ENCODE measurements at regions not wholly inside any gene's neighbourhood (a gene's known extent, or its start where the extent isn't known, plus 50 kb on each side); places are given as distances from the start of the nearest gene placed in this dataset.

GRCh38 chr1:199719156-199719842 is 308.2 kb upstream of the NR5A2 start:
- no peak for DNase-seq (ENCODE audit: low spot score)
- TF ChIP-seq CTCF (IDR thresholded peaks at IDR 0.05): no peak
- Histone ChIP-seq H3K27ac (no peak overlapping the region), H3K9me3 (no peaks in the 10 kb centered on the region), H3K4me1 (ENCODE audit: control insufficient read depth in 1 of 2, low read depth in 2 of 2) (no peaks in the 10 kb centered on the region), H3K4me3 (no peak overlapping the region), H3K27me3 (replicated peaks; ENCODE audit: insufficient read depth) (no peaks in the 10 kb centered on the region), H3K36me3 (no peaks in the 10 kb centered on the region)
- no peak for ATAC-seq (ENCODE audit: insufficient number of reproducible peaks, low FRiP score, low read depth)

- no peak for DNase-seq (ENCODE audit: low spot score)
- Histone ChIP-seq H3K36me3 (no peaks in the 10 kb centered on the region), H3K9me3 (no peaks in the 10 kb centered on the region), H3K4me3 (no peak overlapping the region), H3K27me3 (replicated peaks; ENCODE audit: insufficient read depth) (no peaks in the 10 kb centered on the region), H3K27ac (no peak overlapping the region), H3K4me1 (ENCODE audit: control insufficient read depth in 1 of 2, low read depth in 2 of 2) (no peaks in the 10 kb centered on the region)
- no peak for TF ChIP-seq CTCF (IDR thresholded peaks at IDR 0.05)
- no peak for ATAC-seq (ENCODE audit: insufficient number of reproducible peaks, low FRiP score, low read depth)
These were observed 307.0 kb upstream of the NR5A2 start for GRCh38 chr1:199720496-199720895.

- no peaks in the 10 kb centered on the region for H3K4me1 ChIP-seq (ENCODE audit: control insufficient read depth in 1 of 2, low read depth in 2 of 2)
- ATAC-seq (ENCODE audit: insufficient number of reproducible peaks, low FRiP score, low read depth) (no peak), DNase-seq (ENCODE audit: low spot score) (no peak)
- H3K27me3 ChIP-seq (replicated peaks; ENCODE audit: insufficient read depth): no peaks in the 10 kb centered on the region
- H3K4me3 ChIP-seq: no peak overlapping the region
- no peaks in the 10 kb centered on the region for H3K9me3 ChIP-seq
- no peaks in the 10 kb centered on the region for H3K36me3 ChIP-seq
- no peak for TF ChIP-seq CTCF (IDR thresholded peaks at IDR 0.05)
- no peak overlapping the region for H3K27ac ChIP-seq
These were observed 306.5 kb upstream of the NR5A2 start for GRCh38 chr1:199721001-199721400.

GRCh38 chr1:199723250-199723956 is 304.1 kb upstream of the NR5A2 start:
- Histone ChIP-seq H3K4me1 (ENCODE audit: control insufficient read depth in 1 of 2, low read depth in 2 of 2) (no peaks in the 10 kb centered on the region), H3K36me3 (no peaks in the 10 kb centered on the region), H3K4me3 (no peak overlapping the region), H3K9me3 (no peaks in the 10 kb centered on the region), H3K27ac (no peak overlapping the region), H3K27me3 (replicated peaks; ENCODE audit: insufficient read depth) (no peaks in the 10 kb centered on the region)
- no peak for DNase-seq (ENCODE audit: low spot score)
- no peak for ATAC-seq (ENCODE audit: insufficient number of reproducible peaks, low FRiP score, low read depth)
- TF ChIP-seq CTCF (IDR thresholded peaks at IDR 0.05): no peak

GRCh38 chr1:199724049-199724448 is 303.5 kb upstream of the NR5A2 start:
- no peak overlapping the region for H3K27ac ChIP-seq
- H3K36me3 ChIP-seq: no peaks in the 10 kb centered on the region
- no peaks in the 10 kb centered on the region for H3K4me1 ChIP-seq (ENCODE audit: control insufficient read depth in 1 of 2, low read depth in 2 of 2)
- DNase-seq (ENCODE audit: low spot score) (no peak), ATAC-seq (ENCODE audit: insufficient number of reproducible peaks, low FRiP score, low read depth) (no peak)
- H3K9me3 ChIP-seq: no peaks in the 10 kb centered on the region
- TF ChIP-seq CTCF (IDR thresholded peaks at IDR 0.05): no peak
- no peak overlapping the region for H3K4me3 ChIP-seq
- H3K27me3 ChIP-seq (replicated peaks; ENCODE audit: insufficient read depth): no peaks in the 10 kb centered on the region

Measured in thoracic aorta (tissue), 2 donors.